GM19397 (cell line): ENCODE measurements at regions not wholly inside any gene's neighbourhood (a gene's known extent, or its start where the extent isn't known, plus 50 kb on each side); places are given as distances from the start of the nearest gene placed in this dataset.

Source experiments
- ATAC-seq: cut with Tn5 transposase; IDR thresholded peaks from one replicate; pipeline ENCODE4 v1.9.1; 2021; ENCODE audit warnings: mild to moderate bottlenecking, moderate library complexity; ENCODE audit not compliant: unreplicated experiment

DNA sequence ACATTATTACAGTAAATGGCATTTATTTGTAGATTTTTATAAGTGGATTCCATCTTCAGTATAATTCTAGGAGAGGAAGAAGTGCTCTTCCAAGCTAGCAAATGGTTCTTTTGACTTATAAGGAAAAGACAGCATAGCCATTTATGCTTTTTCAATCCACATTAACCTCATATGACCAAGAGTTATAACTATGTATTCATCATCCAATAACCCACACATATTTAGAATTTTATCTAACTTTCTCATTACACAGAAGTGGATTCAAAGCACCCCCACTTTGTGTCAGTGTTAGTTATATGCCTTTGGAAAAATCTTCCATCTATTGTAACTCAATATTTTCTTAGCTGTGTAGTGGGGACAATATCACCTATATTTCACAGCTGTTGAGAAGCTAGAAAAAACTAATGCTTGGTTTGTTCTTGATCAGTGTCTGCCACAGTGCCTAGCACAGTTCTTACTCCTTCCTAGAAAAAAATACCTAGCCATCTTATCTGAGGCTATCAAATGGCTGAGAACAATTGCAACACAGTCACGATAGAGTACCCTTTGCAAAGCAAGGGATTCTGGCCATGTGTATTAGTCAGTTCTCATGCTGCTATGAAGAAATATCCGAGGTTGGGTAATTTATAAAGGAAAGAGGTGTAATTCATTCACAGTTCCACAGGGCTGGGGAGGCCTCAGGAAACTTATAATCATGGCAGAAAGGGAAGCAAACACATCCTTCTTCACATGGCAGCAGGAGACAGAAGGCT, 986.3 kb downstream of the TFAP2A start:
- no peak for ATAC-seq

DNA sequence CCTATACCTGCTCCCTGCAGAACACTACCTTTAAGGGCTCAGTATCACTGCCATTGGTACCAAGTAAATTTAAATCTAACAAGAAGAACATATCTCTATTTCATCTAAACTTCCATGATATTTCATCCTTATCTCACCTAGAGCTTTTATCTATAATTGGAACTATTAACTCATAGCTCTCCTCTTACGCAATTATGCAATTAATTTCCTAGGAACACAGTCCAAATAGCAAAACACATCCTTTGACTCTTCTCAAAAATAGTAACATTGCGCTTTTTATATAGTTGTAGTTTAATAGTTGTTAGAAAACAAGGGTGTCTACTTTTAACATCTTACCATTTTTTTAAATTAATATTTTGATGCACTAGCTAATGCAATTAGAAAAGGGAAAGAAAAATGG, 986.8 kb upstream of the SLC35B3 start:
- ATAC-seq: no peak

DNA sequence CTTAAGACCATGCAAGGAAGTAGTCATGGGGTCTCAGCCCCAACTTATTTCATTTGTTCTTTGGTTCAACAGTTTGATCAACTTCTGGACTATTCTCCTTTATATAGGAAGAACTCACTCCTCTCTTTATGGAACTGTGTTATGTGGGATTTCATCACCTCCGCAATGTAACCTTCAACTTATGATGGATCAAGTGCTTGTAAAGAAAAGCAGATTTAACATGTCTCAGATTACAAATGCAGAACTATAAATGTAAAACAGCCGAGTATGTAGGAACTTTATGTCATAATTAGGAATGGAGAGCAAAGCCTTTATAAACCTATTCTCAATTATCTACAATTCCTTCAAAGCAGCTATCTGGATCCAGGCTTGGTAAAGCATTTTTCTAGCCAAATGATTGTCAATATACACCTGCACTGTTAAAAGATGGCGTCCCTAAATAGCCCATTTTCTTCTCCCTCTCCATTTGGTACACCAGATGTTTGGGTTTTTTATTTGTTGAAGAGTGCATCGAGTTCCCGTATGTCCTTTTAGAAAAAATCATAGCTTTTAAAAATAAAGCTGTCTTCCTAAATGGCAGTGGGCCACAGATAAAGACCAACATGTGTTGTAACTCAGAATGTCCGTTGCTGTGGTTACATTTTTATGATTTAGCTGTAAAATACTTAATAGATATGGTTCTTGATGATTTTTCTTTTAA, 985.1 kb upstream of the SLC35B3 start:
- no peak for ATAC-seq

DNA sequence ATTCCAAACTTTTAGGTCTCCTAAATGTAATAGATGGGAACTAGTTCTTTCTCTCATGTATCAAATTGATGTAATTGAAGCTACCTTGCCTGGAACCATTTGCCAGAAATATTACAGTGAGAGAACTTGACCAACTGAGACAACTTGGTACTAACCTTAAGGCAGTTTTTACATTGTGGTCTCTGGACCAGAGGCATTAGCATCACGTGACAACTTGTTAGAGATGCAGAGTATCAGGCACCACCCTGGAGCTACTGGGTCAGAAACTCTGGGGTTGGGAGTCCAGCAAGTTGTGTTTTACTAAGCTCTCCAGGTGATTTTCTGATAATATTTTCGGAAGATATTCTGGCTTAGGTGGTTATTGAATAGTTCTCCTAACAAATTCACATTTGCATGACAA, 982.1 kb upstream of the SLC35B3 start:
- ATAC-seq: no peak

DNA sequence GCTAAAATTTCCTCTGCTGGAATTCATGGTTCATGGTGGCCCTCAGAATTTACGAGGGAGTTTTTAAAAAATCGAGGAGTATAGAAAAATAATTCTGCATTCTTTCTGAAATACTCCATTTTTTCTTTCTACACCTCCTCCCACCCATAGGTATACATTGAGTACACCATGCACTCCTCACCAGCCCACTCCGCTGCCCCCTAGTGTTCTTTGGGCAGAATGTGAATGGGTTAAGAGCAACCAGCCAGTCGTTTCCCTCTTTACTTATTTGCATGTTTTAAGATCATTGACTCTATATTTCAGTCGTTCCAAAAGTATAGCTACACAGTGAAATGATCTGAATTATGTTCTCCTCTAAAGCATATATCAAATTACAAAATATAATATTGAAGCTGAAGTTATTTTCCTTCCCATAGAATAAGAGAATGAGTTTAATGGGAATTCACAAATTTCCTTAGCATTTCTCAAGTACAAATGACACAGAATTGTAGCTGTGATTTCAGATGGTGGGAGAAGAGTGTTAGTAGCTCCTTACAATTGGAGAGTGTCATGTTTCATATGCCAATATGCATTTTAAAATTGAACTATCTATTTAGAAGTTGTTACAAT, 977.7 kb upstream of the SLC35B3 start:
- no peak for ATAC-seq

DNA sequence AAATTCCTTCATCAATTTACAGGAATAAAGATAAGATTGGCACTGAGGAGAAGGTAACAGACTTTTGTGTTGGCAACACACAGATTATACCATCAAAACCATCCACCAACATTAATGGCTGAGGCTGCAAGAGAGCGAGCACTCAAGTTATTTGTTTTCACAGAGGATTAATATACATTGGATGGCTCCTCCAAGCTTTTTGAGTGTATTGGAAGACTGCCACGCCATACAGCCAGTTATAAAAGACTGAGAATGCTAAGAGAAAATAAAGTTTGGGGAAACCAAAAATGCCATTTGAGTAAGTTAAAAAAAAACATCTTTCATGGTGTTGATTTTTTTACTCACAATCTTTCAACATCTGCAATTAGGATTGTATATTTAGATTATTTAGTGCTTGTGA, 973.8 kb upstream of the SLC35B3 start:
- no peak for ATAC-seq

DNA sequence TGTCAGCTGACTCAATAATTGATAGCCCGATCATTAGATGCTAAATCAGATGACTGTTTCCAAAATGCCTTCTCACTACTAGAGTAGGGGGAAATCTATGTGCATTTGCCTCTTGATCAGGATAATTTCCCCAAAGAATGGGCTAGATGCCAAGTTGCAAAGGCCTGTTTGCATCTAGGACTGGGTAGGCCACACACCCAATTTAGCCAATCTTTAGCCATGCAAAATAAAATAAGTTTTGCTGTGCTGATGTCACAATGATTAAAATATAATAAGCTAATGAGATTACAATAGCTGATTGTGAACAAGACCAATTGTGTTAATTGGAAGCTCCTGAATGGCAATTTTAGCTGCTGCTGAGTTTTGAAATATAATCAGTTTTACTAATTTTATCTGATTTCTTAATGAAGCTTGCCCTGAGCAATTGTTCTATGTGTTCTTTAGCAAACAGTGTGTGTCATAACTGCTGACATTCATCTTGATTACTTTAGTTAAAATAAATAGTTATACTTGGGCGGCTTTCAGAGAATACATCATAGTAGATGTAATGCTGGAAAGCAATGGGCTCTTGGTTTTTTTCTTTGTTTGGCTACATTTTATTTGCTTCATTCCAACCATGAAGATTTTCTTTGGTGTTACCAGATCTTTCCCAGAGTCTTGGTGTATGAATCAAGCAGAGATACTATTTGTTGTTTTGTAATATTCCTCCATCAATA, 973.2 kb upstream of the SLC35B3 start:
- no peak for ATAC-seq

DNA sequence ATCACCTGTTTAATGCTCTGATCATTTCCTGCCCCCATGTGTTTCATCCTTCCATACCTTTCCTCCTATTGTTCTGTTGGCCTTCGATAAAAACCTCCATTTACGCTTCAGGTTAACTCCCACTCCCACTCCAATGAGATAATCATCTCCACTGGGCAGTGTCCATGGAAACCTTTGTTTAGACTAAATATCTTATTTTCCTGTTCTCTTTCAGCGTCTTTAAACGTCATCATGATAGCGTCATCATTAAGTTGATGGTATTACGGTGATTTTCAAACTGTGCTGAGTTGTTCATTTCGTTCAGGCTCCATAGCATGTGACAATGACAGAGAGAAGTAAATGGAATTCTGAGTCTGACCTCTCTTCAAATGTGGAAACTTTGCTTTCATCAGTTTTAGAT, 970.5 kb upstream of the SLC35B3 start:
- no peak for ATAC-seq

DNA sequence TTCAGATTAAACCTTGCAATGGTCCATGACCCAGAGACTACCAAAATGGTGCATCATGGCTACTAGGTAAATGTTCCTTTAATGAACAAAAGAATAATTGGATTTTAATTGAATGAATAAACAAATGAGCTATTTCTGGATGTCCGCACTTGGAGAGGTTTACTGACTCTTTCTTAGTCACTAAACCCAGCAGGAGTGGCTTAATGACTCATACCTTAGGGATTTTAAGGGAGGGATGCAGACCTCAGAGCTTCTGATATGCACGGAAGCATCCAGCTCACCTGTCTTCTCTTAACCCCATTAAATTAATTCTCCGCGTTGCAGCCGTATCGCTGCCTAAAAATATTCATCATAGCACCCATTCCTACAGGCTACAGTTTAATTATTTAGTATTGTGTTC, 970.0 kb upstream of the SLC35B3 start:
- no peak for ATAC-seq

DNA sequence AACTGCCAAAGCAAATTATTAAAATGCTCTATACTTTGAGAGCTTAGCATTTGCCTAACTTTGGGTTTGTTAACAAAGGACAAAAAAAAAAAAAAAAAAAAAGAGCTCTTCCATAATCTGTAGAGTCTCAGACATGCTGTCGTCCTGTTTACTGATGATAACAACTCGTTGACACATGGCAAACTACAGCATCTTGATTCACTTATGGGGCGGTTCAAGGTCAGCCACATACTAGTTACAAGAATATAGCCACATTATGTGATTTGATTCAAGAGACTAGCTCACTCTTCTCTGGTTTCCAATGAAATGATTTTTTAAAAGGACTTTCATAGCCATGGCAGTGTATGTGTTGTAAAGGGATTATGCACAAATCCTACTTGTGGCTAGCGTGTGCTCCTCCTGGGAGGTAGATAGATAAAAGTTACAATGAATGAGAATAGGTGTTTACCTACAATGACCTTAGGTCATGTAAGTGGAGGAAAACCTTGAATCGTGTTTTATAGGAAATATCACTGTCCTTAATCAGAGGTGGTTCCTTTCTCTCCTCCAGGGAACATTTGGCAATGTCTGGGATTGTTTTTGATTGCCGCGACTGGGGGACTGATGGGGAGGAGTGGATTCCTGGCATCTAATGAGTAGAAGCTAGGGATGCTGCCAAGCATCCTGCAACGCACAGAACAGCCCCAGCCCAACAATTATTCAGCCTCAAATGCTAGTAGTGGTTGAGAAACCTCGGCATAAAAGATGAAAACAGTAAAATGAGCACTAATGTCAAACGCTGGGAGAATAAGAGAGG, 969.2 kb upstream of the SLC35B3 start:
- ATAC-seq: no peak

DNA sequence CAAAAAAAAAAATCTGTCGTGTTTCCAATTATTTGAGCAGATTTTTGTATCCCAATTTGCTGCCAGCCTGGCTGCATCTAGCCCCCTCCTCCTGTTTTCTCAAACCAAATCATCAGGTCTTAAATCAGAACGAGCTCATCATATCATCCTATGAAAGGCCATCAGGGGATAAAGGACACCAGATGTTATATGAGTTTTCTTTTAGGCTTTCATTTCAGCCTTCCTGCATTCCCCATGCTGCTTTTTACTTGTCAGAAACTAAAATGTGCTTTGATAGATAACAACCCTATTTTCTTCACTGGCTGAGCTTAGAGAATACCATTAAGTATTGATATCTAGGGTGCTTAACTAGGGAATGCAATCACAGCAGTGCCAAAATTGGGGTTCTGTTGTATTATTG, 968.4 kb upstream of the SLC35B3 start:
- no peak for ATAC-seq

DNA sequence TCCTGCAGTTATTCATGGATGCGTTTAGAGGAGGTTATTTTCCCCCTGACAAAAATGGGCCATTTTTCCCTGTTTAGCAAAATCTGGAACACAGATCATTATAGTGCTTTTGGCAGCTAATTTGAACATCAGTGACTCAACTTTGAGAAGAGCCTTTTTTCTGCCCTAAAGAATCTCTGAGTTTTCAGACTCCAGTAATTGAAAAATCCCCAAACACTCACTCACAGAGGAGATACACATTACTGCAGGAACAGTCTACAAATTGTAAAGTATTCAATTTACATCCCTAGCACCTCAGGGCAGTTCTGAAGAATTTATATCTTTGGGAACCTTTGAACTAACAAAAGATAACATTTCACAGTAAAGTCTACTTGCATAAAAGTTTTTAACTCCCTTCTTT, 966.6 kb upstream of the SLC35B3 start:
- ATAC-seq: no peak

DNA sequence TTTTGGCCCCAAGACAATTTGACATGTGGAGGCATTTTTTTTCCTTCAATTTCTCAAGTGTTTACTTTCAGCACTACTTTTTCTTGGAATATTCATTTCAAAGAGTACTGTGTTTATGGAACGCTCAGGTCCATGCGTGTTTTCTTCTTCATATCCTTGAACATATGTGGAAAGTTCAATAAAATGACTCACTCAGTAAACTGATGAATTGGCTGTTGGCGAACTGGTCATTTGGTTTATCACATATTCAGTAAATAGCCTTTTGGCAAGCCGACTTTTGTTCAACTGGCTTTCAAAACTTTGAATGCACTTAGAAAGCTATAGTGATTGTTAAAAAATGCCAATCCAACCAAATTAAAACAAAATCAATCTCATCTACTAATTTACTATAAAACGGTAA, 964.6 kb upstream of the SLC35B3 start:
- no peak for ATAC-seq

DNA sequence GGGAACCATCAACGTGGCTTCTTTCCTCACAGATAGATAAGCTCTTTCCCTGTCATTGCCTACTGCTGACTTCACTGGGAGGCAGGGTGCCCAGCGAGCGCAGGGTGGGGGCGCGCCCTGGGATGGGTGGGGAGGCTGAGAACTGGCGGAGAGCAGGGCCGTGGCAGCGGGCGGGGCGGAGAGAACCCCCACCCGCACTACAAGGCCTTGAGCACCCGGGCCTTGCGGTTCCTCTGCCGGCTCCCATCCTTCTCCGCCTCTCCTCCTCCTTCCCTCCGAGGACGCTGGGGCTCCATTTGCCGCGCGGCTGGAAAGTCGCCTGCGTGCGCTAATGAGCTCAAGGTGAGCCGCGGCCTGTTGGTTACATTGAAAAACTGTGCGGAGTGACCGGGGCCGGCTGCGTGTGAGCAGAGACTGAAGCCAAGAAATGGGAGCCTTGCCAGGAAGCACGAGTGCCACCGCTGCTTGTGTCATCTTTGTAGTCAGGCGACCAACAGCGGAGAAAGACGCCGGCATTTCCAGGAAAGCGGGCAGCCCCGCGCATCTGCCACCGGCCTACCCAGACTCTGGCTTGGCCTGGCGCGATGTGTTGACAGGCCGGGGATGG, 963.5 kb upstream of the SLC35B3 start:
- ATAC-seq: no peak

DNA sequence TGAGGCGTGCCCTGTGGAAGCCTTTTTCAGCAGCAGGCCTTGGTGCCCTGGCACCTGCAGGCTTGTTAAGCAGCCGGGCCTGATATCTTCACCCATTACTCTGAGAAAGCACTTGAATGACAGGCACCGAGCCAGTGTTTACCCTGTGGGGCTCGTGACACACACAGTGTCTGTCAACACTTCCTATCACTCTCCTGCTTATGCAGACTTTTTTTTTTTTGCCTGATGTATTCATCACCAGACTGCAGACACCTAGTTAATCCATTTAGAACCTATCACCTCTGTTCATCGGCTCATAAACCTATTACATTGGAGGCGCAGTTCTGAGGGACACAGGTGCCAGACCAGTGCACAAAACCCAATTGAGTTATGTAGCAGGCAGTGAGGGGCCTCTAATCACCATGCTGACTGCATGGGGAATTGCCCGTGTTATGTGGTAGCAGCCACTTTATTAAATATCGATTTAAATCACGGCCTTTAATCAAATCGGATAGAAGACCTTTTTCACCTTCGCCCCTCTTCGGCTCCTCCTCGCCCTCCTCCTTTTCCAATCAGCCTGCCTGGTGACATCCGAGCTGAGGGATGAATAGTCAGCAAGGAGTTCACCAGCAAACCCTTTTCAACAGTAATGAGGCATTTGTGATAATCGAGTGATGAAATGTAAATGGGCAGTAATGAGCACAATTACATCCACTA, 962.9 kb upstream of the SLC35B3 start:
- ATAC-seq: no peak

DNA sequence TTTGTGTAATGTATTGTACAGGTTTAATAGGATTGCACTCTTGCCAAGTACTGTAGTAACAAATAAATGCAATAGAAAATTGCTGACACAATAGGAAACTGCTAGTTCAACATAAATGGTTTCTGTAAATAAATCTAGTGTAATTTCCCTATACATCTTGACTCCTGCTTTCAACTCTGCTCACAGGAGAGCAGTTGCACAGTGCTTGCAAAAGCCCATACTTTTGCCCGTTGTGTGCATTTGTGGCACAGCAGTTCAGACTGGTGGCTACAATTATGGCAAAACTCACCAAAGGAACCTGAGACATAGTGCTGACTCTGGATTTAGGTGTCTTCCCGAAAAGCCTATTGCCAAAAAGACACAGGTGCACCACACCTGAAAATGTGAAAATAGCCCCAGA, 953.3 kb upstream of the SLC35B3 start:
- ATAC-seq: no peak

DNA sequence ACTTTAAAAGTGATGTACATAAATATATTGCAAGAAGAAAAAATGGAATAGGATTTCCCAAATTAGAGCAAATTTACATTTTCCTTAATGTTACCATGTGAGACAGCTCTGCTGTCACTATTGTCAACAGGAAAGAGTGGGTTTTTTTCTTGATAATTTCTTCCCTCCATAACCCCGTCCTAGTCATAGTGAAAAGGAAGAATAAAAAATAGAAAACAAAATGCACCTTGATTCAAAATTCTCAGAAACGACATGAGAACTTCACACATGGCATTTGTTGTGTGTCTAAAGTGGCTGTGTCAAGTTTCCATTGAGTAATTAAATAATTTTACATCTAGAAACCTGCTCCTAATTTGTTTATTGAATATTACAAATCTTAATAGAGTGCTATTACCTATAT, 945.2 kb upstream of the SLC35B3 start:
- no peak for ATAC-seq

DNA sequence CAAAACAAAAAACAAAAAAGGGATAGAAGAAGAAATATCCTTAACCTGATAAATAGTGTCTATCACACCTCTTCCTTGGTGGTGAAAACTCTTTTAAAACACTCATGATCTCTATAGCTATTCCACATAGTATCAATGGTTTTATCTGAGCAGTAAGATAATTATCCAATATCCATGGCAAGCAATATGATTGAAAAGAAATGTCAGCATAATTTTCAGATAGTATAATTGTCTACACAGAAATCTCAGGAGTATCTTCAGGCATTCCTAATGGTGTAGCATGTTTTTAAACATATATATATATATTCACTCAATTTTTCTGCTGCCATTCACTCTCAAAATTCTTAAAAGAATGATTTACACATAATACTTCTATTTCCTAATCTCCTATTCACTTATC, 938.0 kb upstream of the SLC35B3 start:
- no peak for ATAC-seq

DNA sequence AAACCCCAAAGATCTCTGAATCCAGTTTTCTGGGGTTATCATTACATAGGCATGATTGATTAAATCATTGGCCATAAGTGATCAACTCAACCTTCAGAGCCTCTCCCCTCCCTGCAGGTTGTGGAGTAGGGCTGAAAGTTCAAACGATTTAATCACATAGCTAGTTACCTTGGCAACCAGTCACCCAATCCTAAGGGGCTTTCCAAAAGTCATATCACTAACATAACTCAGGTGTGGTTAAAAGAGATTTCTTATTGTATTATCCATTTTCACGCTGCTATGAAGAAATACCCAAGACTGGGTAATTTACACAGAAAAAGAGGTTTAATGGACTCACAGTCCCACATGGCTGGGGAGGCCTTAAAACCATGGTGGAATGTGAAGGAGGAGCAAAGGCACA, 935.1 kb upstream of the SLC35B3 start:
- ATAC-seq: no peak

DNA sequence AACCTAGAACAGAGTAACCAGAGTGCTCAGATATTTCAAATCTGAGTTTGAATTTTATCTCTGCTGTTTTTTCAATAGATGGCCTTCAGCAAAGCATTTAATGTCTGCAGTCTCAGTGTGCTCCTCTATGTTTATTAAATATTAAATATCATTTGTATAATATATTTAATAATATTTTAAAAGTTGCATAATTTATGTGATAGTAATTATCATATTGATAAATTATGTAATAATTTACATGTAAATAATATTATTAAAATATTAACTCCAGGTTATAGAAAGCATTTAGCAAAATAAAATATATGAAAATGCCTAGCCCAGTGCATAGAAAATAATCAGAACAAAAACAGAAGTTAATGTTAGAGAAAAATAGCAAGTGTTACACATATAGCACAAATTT, 930.0 kb upstream of the SLC35B3 start:
- no peak for ATAC-seq
